HPDE6-E6E7 (cell line): ENCODE measurements at regions not wholly inside any gene's neighbourhood (a gene's known extent, or its start where the extent isn't known, plus 50 kb on each side); places are given as distances from the start of the nearest gene placed in this dataset.

Experiments used
- DNase-seq: peaks from one replicate; pipeline ENCODE4 v3.0.0; 2011; ENCODE audit warnings: missing footprints; ENCODE audit errors: extremely low spot score

GRCh38 chr5:35364350-35364749 is 134.1 kb upstream of the PRLR start:
- DNase-seq = no peak

DNA sequence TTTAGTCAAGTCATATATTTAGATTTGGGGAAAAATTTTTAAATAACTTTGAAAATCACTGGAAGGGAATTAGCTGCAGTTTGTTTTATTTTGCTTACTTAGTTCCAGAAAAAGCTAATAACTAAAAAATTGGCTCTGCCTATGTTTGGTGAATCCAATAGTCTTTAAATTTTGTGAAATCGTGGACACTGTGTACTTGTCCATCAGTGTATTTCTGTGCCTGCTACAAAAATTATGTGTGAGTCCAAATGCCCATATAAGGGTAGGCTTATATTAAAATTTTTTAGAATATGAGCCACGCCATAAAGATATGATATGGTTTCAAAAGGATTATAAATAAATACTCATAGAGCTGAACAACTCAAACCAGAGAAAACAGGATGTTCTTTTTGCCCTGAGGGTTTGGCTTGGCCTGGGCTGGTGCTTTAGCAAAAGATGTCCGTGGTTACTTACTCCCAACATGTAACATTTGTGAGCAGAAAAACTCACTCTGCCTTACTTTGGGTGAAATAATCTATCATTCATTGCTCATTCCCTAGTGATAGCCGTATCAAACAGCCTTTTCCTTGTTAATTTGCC is 133.2 kb upstream of the PRLR start:
- no peak for DNase-seq

- no peak for DNase-seq
Measured at GRCh38 chr5:35362772-35363171, 132.5 kb upstream of the PRLR start.

DNA sequence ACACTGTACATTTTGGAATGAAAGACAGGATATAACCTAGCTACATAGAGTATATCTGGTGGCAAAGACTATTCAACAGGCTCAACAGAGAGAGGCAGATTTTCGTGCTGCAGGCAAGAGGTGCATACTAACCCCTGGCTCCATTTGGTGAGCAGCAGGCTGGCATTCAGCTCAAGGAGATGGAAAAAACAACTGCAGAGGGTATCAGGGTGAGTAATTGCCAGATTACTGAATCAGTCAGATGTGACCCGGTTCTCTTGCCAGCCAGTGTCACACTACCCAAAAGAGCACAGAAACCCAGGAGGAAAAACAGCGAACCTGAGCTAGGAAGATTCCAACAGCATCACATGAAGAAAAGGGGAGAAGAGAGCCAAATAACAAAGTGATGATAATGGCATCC is 130.4 kb upstream of the PRLR start:
- no peak for DNase-seq

DNA sequence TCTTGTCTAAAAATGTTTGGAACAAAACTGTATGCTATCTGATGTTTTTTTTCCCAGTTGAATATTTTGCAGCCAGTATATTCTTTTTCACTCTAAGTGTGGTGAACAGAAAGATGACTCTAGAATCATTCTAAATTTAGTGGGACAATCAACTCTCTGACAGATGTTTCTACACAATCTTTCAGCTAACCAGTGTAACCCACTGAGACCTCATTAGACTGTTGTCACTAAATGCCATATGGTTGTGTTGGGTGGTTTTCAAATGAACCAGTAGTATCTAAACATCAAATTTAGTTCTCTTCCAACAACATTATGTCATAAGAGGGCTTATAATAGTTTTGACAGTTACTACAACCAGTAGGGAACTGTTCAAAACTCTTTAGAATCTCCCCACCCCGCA is 129.6 kb upstream of the PRLR start:
- DNase-seq = no peak

DNA sequence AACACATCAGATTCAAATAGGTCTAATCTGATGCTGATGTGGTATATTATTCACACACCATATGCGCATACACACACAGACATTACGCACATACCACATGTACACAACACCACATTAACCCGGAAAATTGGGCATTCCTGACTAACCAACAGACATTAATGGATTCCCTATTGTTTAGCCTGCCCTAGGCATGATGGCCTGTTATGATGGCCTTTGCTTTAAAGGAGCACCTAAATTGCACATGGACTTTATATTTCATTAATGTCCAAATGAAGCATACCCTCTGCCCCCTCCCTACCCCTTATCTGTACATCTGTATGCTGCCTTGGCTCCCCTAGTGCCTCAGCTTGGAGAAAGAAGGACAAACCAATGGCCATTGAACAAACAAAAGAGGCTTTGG is 127.7 kb upstream of the PRLR start:
- DNase-seq = no peak

DNA sequence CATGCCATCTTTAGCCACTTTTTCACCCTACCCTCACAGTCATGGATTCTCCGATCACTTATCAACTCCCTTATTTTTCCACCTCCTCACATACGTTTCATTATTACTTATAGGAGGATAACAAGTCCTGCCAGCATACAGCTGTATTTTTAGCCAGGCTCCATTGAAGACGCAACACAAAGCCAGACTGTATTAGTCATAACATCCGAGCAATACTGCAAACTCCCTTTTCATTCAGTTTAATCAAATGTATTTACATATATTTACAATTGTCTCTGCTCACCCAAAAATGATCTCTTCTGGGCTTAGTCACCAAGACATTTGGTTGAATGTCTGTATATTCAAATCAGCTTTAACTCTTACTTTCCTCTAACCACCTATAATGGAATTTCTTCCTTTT is 126.4 kb upstream of the PRLR start:
- no peak for DNase-seq

DNA sequence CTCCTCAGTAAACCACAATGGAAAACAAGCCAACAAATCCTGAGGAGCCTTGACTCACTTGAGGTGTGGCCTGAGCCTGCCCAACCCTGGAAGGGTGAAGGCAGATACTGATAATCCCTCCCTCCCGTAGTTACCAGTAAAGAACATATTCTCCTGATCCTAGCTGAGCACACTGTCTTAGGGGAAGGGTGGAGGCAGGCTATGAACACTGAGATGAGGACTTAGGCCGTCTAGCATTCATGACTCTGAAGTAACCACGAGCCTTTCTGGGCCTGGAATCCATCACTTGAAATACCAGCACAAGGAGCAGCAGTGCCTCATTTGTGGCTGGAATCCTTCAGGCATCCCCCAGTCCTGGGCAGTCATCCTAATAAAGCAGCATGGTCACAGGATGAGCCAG is 124.5 kb upstream of the PRLR start:
- no peak for DNase-seq

- no peak for DNase-seq
Measured at GRCh38 chr5:35345222-35345621, 114.9 kb upstream of the PRLR start.

GRCh38 chr5:35342664-35343063 is 112.4 kb upstream of the PRLR start:
- no peak for DNase-seq

- DNase-seq = no peak
Measured at GRCh38 chr5:35341189-35341588, 110.9 kb upstream of the PRLR start.

GRCh38 chr5:35339616-35340100 is 109.4 kb upstream of the PRLR start:
- DNase-seq = no peak

- DNase-seq = no peak
Measured at GRCh38 chr5:35339006-35339405, 108.7 kb upstream of the PRLR start.

- no peak for DNase-seq
Measured at GRCh38 chr5:35338157-35338453, 107.8 kb upstream of the PRLR start.

- no peak for DNase-seq
Measured at GRCh38 chr5:35337340-35338156, 107.3 kb upstream of the PRLR start.

GRCh38 chr5:35336230-35336629 is 105.9 kb upstream of the PRLR start:
- DNase-seq = no peak

DNA sequence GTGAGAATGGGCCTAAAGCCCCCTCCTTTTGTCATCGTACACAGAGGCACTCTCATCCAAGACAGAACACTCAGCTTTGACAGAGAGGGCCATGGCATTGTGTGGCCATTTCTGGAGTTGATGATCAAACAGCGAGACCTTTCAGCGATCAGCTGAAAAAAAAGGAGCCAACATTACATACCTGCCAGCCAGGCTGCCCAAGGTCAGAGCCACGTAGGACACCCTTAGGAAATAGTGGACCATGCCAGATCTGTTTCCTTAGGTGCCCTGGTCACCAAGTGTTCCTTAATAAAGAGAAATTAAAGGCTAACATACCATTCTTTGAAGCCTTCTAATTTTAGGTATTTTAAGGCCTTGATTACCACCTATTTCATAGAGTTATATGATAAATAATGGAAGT is 105.5 kb upstream of the PRLR start:
- DNase-seq = no peak

- no peak for DNase-seq
Measured at GRCh38 chr5:35333366-35333765, 103.1 kb upstream of the PRLR start.

- no peak for DNase-seq
Measured at GRCh38 chr5:35331956-35332950, 102.0 kb upstream of the PRLR start.

GRCh38 chr5:35325836-35326235 is 95.5 kb upstream of the PRLR start:
- DNase-seq = no peak

- no peak for DNase-seq
Measured at GRCh38 chr5:35324679-35325078, 94.4 kb upstream of the PRLR start.

- no peak for DNase-seq
Measured at GRCh38 chr5:35324201-35324600, 93.9 kb upstream of the PRLR start.

GRCh38 chr5:35320029-35320428 is 89.7 kb upstream of the PRLR start:
- DNase-seq = no peak
